BJ (cell line): ENCODE measurements at regions not wholly inside any gene's neighbourhood (a gene's known extent, or its start where the extent isn't known, plus 50 kb on each side); places are given as distances from the start of the nearest gene placed in this dataset.

Experiments used
- CTCF ChIA-PET: fragments of 350-600 bp; formaldehyde crosslinking; extraction: SDS; loops from one replicate; lab custom pipeline; 2021; ENCODE audit warnings: antibody characterized with exemption, inconsistent platforms; lab: Yijun Ruan, JAX
- POLR2A ChIA-PET: fragments of 300-600 bp; sonication (Branson Sonifier 250); formaldehyde crosslinking; extraction: SDS; loops from one replicate; lab custom pipeline; 2021; ENCODE audit warnings: antibody characterized with exemption; lab: Charles Lee
- DNase-seq: peaks from one replicate; pipeline ENCODE4 v3.0.0-alpha.2; 2011; ENCODE audit warnings: low read depth
- H3K27me3 ChIP-seq: 2 replicates; pipeline ENCODE4 v1.6.0; 2011; ENCODE audit warnings: low read length; ENCODE audit not compliant: control insufficient read depth, insufficient read depth
- H3K36me3 ChIP-seq: 2 replicates; pipeline ENCODE4 v1.5.1; 2011; ENCODE audit warnings: low read length; ENCODE audit not compliant: control insufficient read depth, insufficient read depth
- H3K4me3 ChIP-seq: 2 replicates; pipeline ENCODE4 v1.5.1; 2011; ENCODE audit warnings: low read depth, mild to moderate bottlenecking, control low read depth, low read length
- CTCF ChIP-seq: IDR thresholded peaks from 2 replicates; pipeline ENCODE4 v1.5.1; 2011; ENCODE audit warnings: low read depth, mild to moderate bottlenecking, control low read depth, inconsistent platforms, low read length, moderate library complexity; ENCODE audit not compliant: insufficient read depth

GRCh38 chr10:36066850-36067249 is 424.8 kb upstream of the FZD8 start:
- no peaks in the 10 kb centered on the region; the same call in 1 of the 2 replicates for H3K27me3 ChIP-seq
- POLR2A ChIA-PET: no interaction called here
- CTCF ChIA-PET: no interaction called here
- no peak overlapping the region for H3K4me3 ChIP-seq
- no peaks in the 10 kb centered on the region for H3K36me3 ChIP-seq
- no peak for TF ChIP-seq CTCF
- no peak for DNase-seq

GRCh38 chr10:36066102-36066501 is 424.0 kb upstream of the FZD8 start:
- ChIA-PET POLR2A (no interaction called here), CTCF (no interaction called here)
- no peak for TF ChIP-seq CTCF

GRCh38 chr10:36063396-36063795 is 421.3 kb upstream of the FZD8 start:
- no peak for DNase-seq
- ChIA-PET CTCF (no interaction called here), POLR2A (no interaction called here)
- no peaks in the 10 kb centered on the region for H3K36me3 ChIP-seq
- no peak for TF ChIP-seq CTCF
- no peak overlapping the region for H3K4me3 ChIP-seq
- no peaks in the 10 kb centered on the region; the same call in 1 of the 2 replicates for H3K27me3 ChIP-seq

More at GRCh38 chr10:36066102-36066501, 424.0 kb upstream of the FZD8 start:
- no peaks in the 10 kb centered on the region for H3K36me3 ChIP-seq
- no peak for DNase-seq
- no peak overlapping the region for H3K4me3 ChIP-seq
- no peaks in the 10 kb centered on the region; the same call in 1 of the 2 replicates for H3K27me3 ChIP-seq

- H3K4me3 ChIP-seq: no peak overlapping the region
- no peak for TF ChIP-seq CTCF
- no peaks in the 10 kb centered on the region for H3K36me3 ChIP-seq
- H3K27me3 ChIP-seq: no peaks in the 10 kb centered on the region
- no peak for DNase-seq
- CTCF ChIA-PET: no interaction called here
- POLR2A ChIA-PET: no interaction called here
Observed at GRCh38 chr10:36057731-36058130, 415.6 kb upstream of the FZD8 start.

- Histone ChIP-seq H3K4me3 (no peak overlapping the region), H3K27me3 (no peaks in the 10 kb centered on the region), H3K36me3 (no peaks in the 10 kb centered on the region)
- ChIA-PET POLR2A (no interaction called here), CTCF (no interaction called here)
- TF ChIP-seq CTCF: no peak
- DNase-seq: no peak
Observed at GRCh38 chr10:36057180-36057579, 415.1 kb upstream of the FZD8 start.
